OCI-LY3 (cell line): ENCODE measurements at regions not wholly inside any gene's neighbourhood (a gene's known extent, or its start where the extent isn't known, plus 50 kb on each side); places are given as distances from the start of the nearest gene placed in this dataset.

ENCODE experiments used
- CTCF ChIP-seq: fragments of 200-600, 300-600 bp; sonication (generic); IDR thresholded peaks from 2 replicates; pipeline ENCODE4 v1.5.1; 2014; ENCODE audit warnings: antibody characterized with exemption, low read length, low read depth
- EZH2phosphoT487 ChIP-seq: fragments of 200-600 bp; shearing (Covaris generic); IDR thresholded peaks from 2 replicates; pipeline ENCODE4 v1.6.1; 2018; ENCODE audit warnings: antibody characterized with exemption, mixed run types, low read depth

GRCh38 chr1:221237587-221237986, 358.3 kb downstream of the HLX start:
- no peak for TF ChIP-seq CTCF
- no peak for TF ChIP-seq EZH2phosphoT487
